Epithelial cell of esophagus (primary cell): ENCODE measurements at regions not wholly inside any gene's neighbourhood (a gene's known extent, or its start where the extent isn't known, plus 50 kb on each side); places are given as distances from the start of the nearest gene placed in this dataset.
"Not testable (repeated sequence)": the region's sequence is repeated elsewhere in the genome, so short reads cannot be mapped to it uniquely, and the experiment has no call there.

Source experiments
- DNase-seq: peaks from one replicate; pipeline ENCODE4 v3.0.0; 2010; ENCODE audit warnings: low read depth
- H3K4me3 ChIP-seq: 2 replicates; pipeline ENCODE4 v1.5.1; 2011; ENCODE audit warnings: mild to moderate bottlenecking, low read length, control low read depth
- CTCF ChIP-seq: IDR thresholded peaks from 2 replicates; pipeline ENCODE4 v1.5.1; 2011; ENCODE audit warnings: low read depth, mild to moderate bottlenecking, low read length, control low read depth, inconsistent platforms; ENCODE audit not compliant: insufficient read depth; ENCODE audit errors: missing control alignments

GRCh38 chr12:131299370-131299701, 345.6 kb downstream of the ADGRD1 start:
- not testable (repeated sequence) for H3K4me3 ChIP-seq, DNase-seq

GRCh38 chr12:131303576-131303975, 349.9 kb downstream of the ADGRD1 start:
- not testable (repeated sequence) for DNase-seq, H3K4me3 ChIP-seq

- H3K4me3 ChIP-seq, DNase-seq: not testable (repeated sequence)
These were observed 350.9 kb downstream of the ADGRD1 start for GRCh38 chr12:131304642-131305041.

GRCh38 chr12:131309700-131310099, 356.0 kb downstream of the ADGRD1 start:
- H3K4me3 ChIP-seq, result no peak overlapping the region
- TF ChIP-seq CTCF, result no peak
- DNase-seq, result no peak

GRCh38 chr12:131310227-131310969, 356.7 kb downstream of the ADGRD1 start:
- not testable (repeated sequence) for H3K4me3 ChIP-seq, DNase-seq

GRCh38 chr12:131311279-131311722, 357.6 kb downstream of the ADGRD1 start:
- DNase-seq, result not testable (repeated sequence)

GRCh38 chr12:131311764-131312163, 358.1 kb downstream of the ADGRD1 start:
- TF ChIP-seq CTCF, result no peak
- no peak for DNase-seq
- H3K4me3 ChIP-seq, result no peak overlapping the region

More at GRCh38 chr12:131311279-131311722, 357.6 kb downstream of the ADGRD1 start:
- H3K4me3 ChIP-seq, result not testable (repeated sequence)

- not testable (repeated sequence) for H3K4me3 ChIP-seq, DNase-seq
These were observed 358.7 kb downstream of the ADGRD1 start for GRCh38 chr12:131312382-131312781.

- no peak for TF ChIP-seq CTCF
- H3K4me3 ChIP-seq, result no peak overlapping the region
- DNase-seq, result no peak
These were observed 359.3 kb downstream of the ADGRD1 start for GRCh38 chr12:131312793-131313545.

GRCh38 chr12:131313635-131314034, 359.9 kb downstream of the ADGRD1 start:
- TF ChIP-seq CTCF, result no peak
- DNase-seq, result no peak
- H3K4me3 ChIP-seq, result no peak overlapping the region
